ENCODE measurements at regions not wholly inside any gene's neighbourhood (a gene's known extent, or its start where the extent isn't known, plus 50 kb on each side); places are given as distances from the start of the nearest gene placed in this dataset.
A peak's percentile ranks its signal among the peaks of the same experiment; 100 is the strongest.

- peak overlapping the region; percentile 78 for H3K27ac ChIP-seq
- TF ChIP-seq, protein P1, sequence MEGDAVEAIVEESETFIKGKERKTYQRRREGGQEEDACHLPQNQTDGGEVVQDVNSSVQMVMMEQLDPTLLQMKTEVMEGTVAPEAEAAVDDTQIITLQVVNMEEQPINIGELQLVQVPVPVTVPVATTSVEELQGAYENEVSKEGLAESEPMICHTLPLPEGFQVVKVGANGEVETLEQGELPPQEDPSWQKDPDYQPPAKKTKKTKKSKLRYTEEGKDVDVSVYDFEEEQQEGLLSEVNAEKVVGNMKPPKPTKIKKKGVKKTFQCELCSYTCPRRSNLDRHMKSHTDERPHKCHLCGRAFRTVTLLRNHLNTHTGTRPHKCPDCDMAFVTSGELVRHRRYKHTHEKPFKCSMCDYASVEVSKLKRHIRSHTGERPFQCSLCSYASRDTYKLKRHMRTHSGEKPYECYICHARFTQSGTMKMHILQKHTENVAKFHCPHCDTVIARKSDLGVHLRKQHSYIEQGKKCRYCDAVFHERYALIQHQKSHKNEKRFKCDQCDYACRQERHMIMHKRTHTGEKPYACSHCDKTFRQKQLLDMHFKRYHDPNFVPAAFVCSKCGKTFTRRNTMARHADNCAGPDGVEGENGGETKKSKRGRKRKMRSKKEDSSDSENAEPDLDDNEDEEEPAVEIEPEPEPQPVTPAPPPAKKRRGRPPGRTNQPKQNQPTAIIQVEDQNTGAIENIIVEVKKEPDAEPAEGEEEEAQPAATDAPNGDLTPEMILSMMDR (conservative IDR thresholded peaks at IDR 0.05): no peak
Observed at GRCh38 chr16:80463326-80463725, 77.5 kb upstream of the DYNLRB2 start.

- TF ChIP-seq, protein P1 (conservative IDR thresholded peaks at IDR 0.05): no peak
- peak overlapping the region; percentile 78 for H3K27ac ChIP-seq
Observed at GRCh38 chr16:80462917-80463316, 77.9 kb upstream of the DYNLRB2 start.

DNA sequence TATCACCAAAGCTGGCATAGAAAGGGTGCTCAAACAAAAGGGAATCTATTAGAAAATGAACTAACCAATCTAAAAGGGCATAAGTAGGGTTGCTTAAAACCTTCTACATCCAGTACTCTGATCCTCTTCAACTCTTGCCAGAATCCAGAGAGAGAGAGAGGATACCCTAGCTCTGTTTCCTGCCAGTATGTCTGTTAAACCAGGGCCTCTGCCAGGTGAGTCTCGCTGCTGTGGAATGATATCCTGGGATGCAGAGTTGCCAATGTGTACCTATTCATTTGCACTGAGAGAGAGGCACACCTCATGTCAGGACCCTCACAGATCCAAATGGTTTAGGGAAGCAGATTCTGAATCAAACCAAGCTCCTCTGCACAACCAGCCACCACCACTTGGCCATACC is 79.8 kb upstream of the DYNLRB2 start:
- H3K27ac ChIP-seq: no peak overlapping the region
- TF ChIP-seq, protein P1 (conservative IDR thresholded peaks at IDR 0.05): no peak

DNA sequence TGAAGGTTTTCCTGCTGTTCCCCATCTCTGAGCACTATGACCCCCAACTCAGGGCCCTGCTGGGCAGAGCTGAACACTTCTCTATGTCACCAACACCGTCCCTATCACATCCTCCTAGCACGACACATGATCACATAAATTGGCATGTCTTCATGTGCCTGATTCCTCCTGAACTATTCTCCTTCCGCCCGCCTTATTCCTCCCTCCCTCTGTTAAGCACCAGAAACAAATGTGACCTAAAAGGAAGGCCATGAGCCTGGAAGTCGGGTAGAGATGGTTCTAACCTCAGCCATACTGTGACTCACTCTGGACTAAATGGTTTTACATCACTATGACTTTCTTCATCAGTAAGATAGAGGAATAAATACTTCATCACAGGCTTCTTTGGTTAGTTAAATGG is 80.8 kb upstream of the DYNLRB2 start:
- TF ChIP-seq, protein P1 (conservative IDR thresholded peaks at IDR 0.05): no peak
- no peak overlapping the region for H3K27ac ChIP-seq

GRCh38 chr16:80459331-80459777 is 81.4 kb upstream of the DYNLRB2 start:
- H3K27ac ChIP-seq: no peak overlapping the region
- TF ChIP-seq, protein P1 (conservative IDR thresholded peaks at IDR 0.05): no peak

GRCh38 chr16:80457871-80458270 is 82.9 kb upstream of the DYNLRB2 start:
- TF ChIP-seq, protein P1 (conservative IDR thresholded peaks at IDR 0.05): no peak
- H3K27ac ChIP-seq: no peak overlapping the region

DNA sequence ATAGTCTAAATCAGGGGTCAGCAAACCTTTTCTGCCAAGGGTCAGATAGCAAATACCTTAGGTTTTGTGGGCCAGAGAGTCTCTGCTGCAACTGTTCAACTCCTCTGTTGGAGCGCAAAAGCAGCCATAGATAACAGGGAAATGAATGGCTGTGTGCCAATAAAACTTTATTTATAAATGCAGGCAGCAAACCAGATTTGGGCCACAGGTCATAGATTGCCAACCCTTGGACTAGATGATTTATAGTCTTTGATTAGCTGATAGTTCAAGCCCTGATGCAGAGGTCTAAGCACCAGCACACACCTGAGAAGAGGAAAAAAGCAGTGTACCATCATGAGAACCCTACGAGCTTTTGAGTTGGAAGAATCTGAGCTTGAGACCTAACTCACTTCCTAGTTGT is 86.0 kb upstream of the DYNLRB2 start:
- TF ChIP-seq, protein P1 (conservative IDR thresholded peaks at IDR 0.05): no peak
- H3K27ac ChIP-seq: no peak overlapping the region
